IMR-90 (cell line): ENCODE measurements at regions not wholly inside any gene's neighbourhood (a gene's known extent, or its start where the extent isn't known, plus 50 kb on each side); places are given as distances from the start of the nearest gene placed in this dataset.

Experiments used
- ATAC-seq: fragments of 200-7000 bp; cut with Tn5 transposase; 2 replicates; pipeline ENCODE4 v1.9.1; 2020; ENCODE audit warnings: low read depth, mild to moderate bottlenecking, moderate library complexity
- BruUV-seq: library from RNA; stranded (reverse); fragments of 400-500 nt; replicated peaks from 2 replicates; lab custom pipeline; 2021; lab: Mats Ljungman, UMichigan
- CTCF ChIA-PET: fragments of 300-600 bp; formaldehyde crosslinking; extraction: SDS; loops from one replicate; lab custom pipeline; 2021; ENCODE audit warnings: antibody characterized with exemption; lab: Yijun Ruan, JAX
- POLR2A ChIA-PET: fragments of 300-600 bp; sonication (Branson Sonifier 250); formaldehyde crosslinking; loops from one replicate; lab custom pipeline; 2022; ENCODE audit warnings: antibody characterized with exemption; ENCODE audit not compliant: unreplicated experiment; lab: Charles Lee
- DNase-seq: peaks from one replicate; pipeline ENCODE4 v3.0.0; 2013
- H2AFZ ChIP-seq: replicated peaks from 2 replicates; pipeline ENCODE3; 2013; ENCODE audit warnings: low read length, mild to moderate bottlenecking; ENCODE audit not compliant: poor library complexity
- H2AK5ac ChIP-seq: 2 replicates; pipeline ENCODE4 v1.6.1; 2013; ENCODE audit warnings: low read depth, low read length, inconsistent platforms
- H2AK9ac ChIP-seq: replicated peaks from 2 replicates; pipeline ENCODE3; 2013; ENCODE audit warnings: mild to moderate bottlenecking, low read depth, low read length, moderate library complexity; ENCODE audit not compliant: poor library complexity
- H2BK120ac ChIP-seq: 2 replicates; pipeline ENCODE4 v1.6.1; 2013; ENCODE audit warnings: low read depth, low read length, inconsistent platforms
- H2BK15ac ChIP-seq: 3 replicates; pipeline ENCODE4 v1.6.1; 2013; ENCODE audit warnings: low read depth, low read length, inconsistent platforms
- H2BK20ac ChIP-seq: 2 replicates; pipeline ENCODE4 v1.6.1; 2013; ENCODE audit warnings: low read depth, mild to moderate bottlenecking, inconsistent platforms, low read length, moderate library complexity
- H2BK5ac ChIP-seq: 2 replicates; pipeline ENCODE4 v1.6.1; 2013; ENCODE audit warnings: mild to moderate bottlenecking, low read depth, low read length, inconsistent platforms; ENCODE audit not compliant: poor library complexity, severe bottlenecking
- H3K14ac ChIP-seq: replicated peaks from 2 replicates; pipeline ENCODE4 v1.6.1; 2013; ENCODE audit warnings: low read depth, low read length, inconsistent platforms
- H3K18ac ChIP-seq: 2 replicates; pipeline ENCODE4 v1.6.1; 2013; ENCODE audit warnings: low read depth, low read length, control low read depth
- H3K23ac ChIP-seq: 2 replicates; pipeline ENCODE4 v1.6.1; 2013; ENCODE audit warnings: low read depth, low read length, inconsistent platforms
- H3K27ac ChIP-seq: 2 replicates; pipeline ENCODE4 v1.5.1; 2013; ENCODE audit warnings: mild to moderate bottlenecking, control low read depth, low read length; ENCODE audit not compliant: insufficient read depth
- H3K27me3 ChIP-seq: 2 replicates; pipeline ENCODE4 v1.6.1; 2013; ENCODE audit warnings: low read length; ENCODE audit not compliant: control insufficient read depth, insufficient read depth
- H3K36me3 ChIP-seq: 2 replicates; pipeline ENCODE4 v1.6.1; 2013; ENCODE audit warnings: low read length, mixed read lengths; ENCODE audit not compliant: control insufficient read depth, insufficient read depth
- H3K4ac ChIP-seq: 2 replicates; pipeline ENCODE4 v1.6.1; 2013; ENCODE audit warnings: low read depth, low read length, inconsistent platforms
- H3K4me1 ChIP-seq: 2 replicates; pipeline ENCODE4 v1.6.1; 2013; ENCODE audit warnings: low read length, mixed read lengths; ENCODE audit not compliant: control insufficient read depth, insufficient read depth
- H3K4me2 ChIP-seq: 2 replicates; pipeline ENCODE4 v1.6.1; 2013; ENCODE audit warnings: low read depth, mild to moderate bottlenecking, control low read depth, low read length, moderate library complexity
- H3K4me3 ChIP-seq: 2 replicates; pipeline ENCODE4 v1.5.1; 2013; ENCODE audit warnings: low read depth, mild to moderate bottlenecking, control low read depth, low read length, moderate library complexity; ENCODE audit not compliant: insufficient read depth
- H3K56ac ChIP-seq: 2 replicates; pipeline ENCODE4 v1.6.1; 2013; ENCODE audit warnings: low read length, inconsistent platforms; ENCODE audit not compliant: insufficient read depth; ENCODE audit errors: extremely low read depth
- H3K79me1 ChIP-seq, 2 experiments: 2 replicates each; pipeline ENCODE4 v1.6.1; 2013; ENCODE audit warnings: low read length in 2 of 2, inconsistent platforms in 1 of 2, low read depth in 1 of 2
- H3K9ac ChIP-seq: 2 replicates; pipeline ENCODE4 v1.6.1; 2013; ENCODE audit warnings: low read depth, low read length, control low read depth
- H3K9me1 ChIP-seq: 2 replicates; pipeline ENCODE4 v1.6.1; 2013; ENCODE audit warnings: low read length, inconsistent platforms; ENCODE audit not compliant: insufficient read depth
- H3K9me3 ChIP-seq: 2 replicates; pipeline ENCODE4 v1.6.1; 2013; ENCODE audit warnings: low read length; ENCODE audit not compliant: control insufficient read depth, insufficient read depth
- H4K20me1 ChIP-seq: 2 replicates; pipeline ENCODE4 v1.6.1; 2013; ENCODE audit warnings: low read length, inconsistent platforms; ENCODE audit not compliant: insufficient read depth
- H4K5ac ChIP-seq: 2 replicates; pipeline ENCODE4 v1.6.1; 2013; ENCODE audit warnings: mild to moderate bottlenecking, low read depth, low read length, control low read depth
- H4K8ac ChIP-seq, 2 experiments: 2 replicates each; pipeline ENCODE4 v1.6.1; 2013; ENCODE audit warnings: low read depth in 2 of 2, low read length in 2 of 2, control low read depth in 1 of 2, inconsistent platforms in 1 of 2
- H4K91ac ChIP-seq: 2 replicates; pipeline ENCODE4 v1.6.1; 2013; ENCODE audit warnings: low read depth, low read length, inconsistent platforms; ENCODE audit not compliant: insufficient read depth
- BHLHE40 ChIP-seq: fragments of 150-350 bp; IDR thresholded peaks from 2 replicates; pipeline ENCODE4 v1.6.1; 2016; ENCODE audit warnings: mild to moderate bottlenecking, low read depth, low read length
- CEBPB ChIP-seq: IDR thresholded peaks from 2 replicates; pipeline ENCODE4 v1.6.1; 2012; ENCODE audit warnings: low read depth, low read length, improper control_type of control experiment
- CHD1 ChIP-seq: IDR thresholded peaks from 2 replicates; pipeline ENCODE4 v1.6.1; 2012; ENCODE audit warnings: low read depth, low read length, improper control_type of control experiment
- CTCF ChIP-seq: conservative IDR thresholded peaks from 2 replicates; pipeline ENCODE4 v1.5.1; 2012; ENCODE audit warnings: mild to moderate bottlenecking, low read depth, low read length, improper control_type of control experiment
- ELK1 ChIP-seq: fragments of 150-350 bp; IDR thresholded peaks from 2 replicates; pipeline ENCODE4 v1.6.1; 2016; ENCODE audit warnings: low read depth, mild to moderate bottlenecking, low read length, moderate library complexity, borderline replicate concordance
- MAZ ChIP-seq: IDR thresholded peaks from 2 replicates; pipeline ENCODE4 v1.6.1; 2012; ENCODE audit warnings: low read depth, mild to moderate bottlenecking, low read length, improper control_type of control experiment, moderate library complexity, borderline replicate concordance
- POLR2A ChIP-seq: IDR thresholded peaks from 2 replicates; pipeline ENCODE4 v1.6.1; 2012; ENCODE audit warnings: mild to moderate bottlenecking, low read depth, low read length
- RFX5 ChIP-seq: IDR thresholded peaks from 2 replicates; pipeline ENCODE4 v1.8.0; 2012; ENCODE audit warnings: low read depth, mild to moderate bottlenecking, low read length, moderate library complexity
- SMC3 ChIP-seq: fragments of 150-350 bp; IDR thresholded peaks from 2 replicates; pipeline ENCODE4 v1.6.1; 2016; ENCODE audit warnings: low read depth, mild to moderate bottlenecking, antibody characterized with exemption, low read length, moderate library complexity
- WGBS, 2 experiments: methylation state at CpG; one replicate each; pipeline versions ENCODE4 v1.1.5 to v1.1.7; 2013; ENCODE audit warnings: missing lambda C conversion rate in 2 of 2; ENCODE audit not compliant: insufficient read length in 1 of 2; ENCODE audit errors: extremely low coverage in 2 of 2; 5-methylcytosine and 5-hydroxymethylcytosine counted together
- dilution Hi-C: fragments of 300-500 bp; cut with HindIII; formaldehyde crosslinking; loops from one replicate; pipeline ENCODE4 v1.14.3; 2018; ENCODE audit warnings: low sequenced_read_pairs; ENCODE audit not compliant: unreplicated experiment
- in situ Hi-C: fragments of 300-500 bp; cut with MboI; formaldehyde crosslinking; loops from 3 replicates; pipeline ENCODE4 v1.14.3; 2019; ENCODE audit warnings: low sequenced_read_pairs, inconsistent platforms, mixed read lengths
- intact Hi-C: fragments of 100-400 bp; cut with micrococcal nuclease; formaldehyde crosslinking; loops from 2 replicates; pipeline ENCODE4 v1.10.0; 2022

GRCh38 chr4:162586266-162586665, 422.5 kb upstream of the FSTL5 start:
- in situ Hi-C loops: no loop called here
- no peak overlapping the region for H3K4me2 ChIP-seq
- H3K9me3 ChIP-seq: peaks cover 2% of the 10 kb centered on the region; the same call in 1 of the 2 replicates
- ChIA-PET CTCF (interaction anchor here (0.7 kb wide), 1 partner anchor 48 kb away, joined by 3 read pairs; no protein-coding TSS in a partner anchor), POLR2A (no interaction called here)
- H2BK20ac ChIP-seq: no peak overlapping the region
- no peak overlapping the region for H2AFZ ChIP-seq
- H3K56ac ChIP-seq: no peak overlapping the region
- H4K91ac ChIP-seq: no peak overlapping the region
- H3K18ac ChIP-seq: no peak overlapping the region
- no peak overlapping the region for H3K4me3 ChIP-seq
- no peaks in the 10 kb centered on the region for H3K36me3 ChIP-seq
- TF ChIP-seq CTCF: no peak
- TF ChIP-seq BHLHE40: no peak
- no peak for TF ChIP-seq RFX5
- no peak for TF ChIP-seq CHD1
- no peak for TF ChIP-seq SMC3
- TF ChIP-seq MAZ: no peak
- no peak for TF ChIP-seq ELK1
- no peak for TF ChIP-seq CEBPB
- TF ChIP-seq POLR2A: no peak
- H2BK15ac ChIP-seq: no peak overlapping the region
- DNase-seq (no peak), ATAC-seq (no peak)
- H3K27me3 ChIP-seq: no peaks in the 10 kb centered on the region
- H3K23ac ChIP-seq: no peak overlapping the region
- no peak overlapping the region for H2BK5ac ChIP-seq
- no TSS peak for BruUV-seq
- no CpG with 5 or more reads among the region's 1 CpG for WGBS, 2 experiments
- no peaks in the 10 kb centered on the region for H4K20me1 ChIP-seq
- dilution Hi-C loops: no loop called here
- H3K4ac ChIP-seq: no peak overlapping the region
- H3K9ac ChIP-seq: no peak overlapping the region
- no peak overlapping the region for H3K14ac ChIP-seq
- H2BK120ac ChIP-seq: no peak overlapping the region
- H3K27ac ChIP-seq: no peak overlapping the region
- H3K9me1 ChIP-seq: no peaks in the 10 kb centered on the region
- intact Hi-C loops: no loop called here
- H2AK5ac ChIP-seq: no peak overlapping the region
- H2AK9ac ChIP-seq: no peak overlapping the region
- H4K8ac ChIP-seq: no peak overlapping the region
- no peaks in the 10 kb centered on the region for H3K79me1 ChIP-seq
- H4K5ac ChIP-seq: no peak overlapping the region
- H3K4me1 ChIP-seq: no peaks in the 10 kb centered on the region
